C4-2B (cell line): ENCODE measurements at regions not wholly inside any gene's neighbourhood (a gene's known extent, or its start where the extent isn't known, plus 50 kb on each side); places are given as distances from the start of the nearest gene placed in this dataset.

Experiments
- H3K27ac ChIP-seq: fragments of 450-650 bp; 2 replicates; pipeline ENCODE4 v1.5.1; 2017
- ZFX ChIP-seq: fragments of 450-650 bp; IDR thresholded peaks from 2 replicates; pipeline ENCODE4 v1.6.1; 2017
- TF ChIP-seq, protein P1 (sequence below): fragments of 450-650 bp; conservative IDR thresholded peaks from 2 replicates; pipeline ENCODE4 v1.5.1; 2017; ENCODE audit warnings: mild to moderate bottlenecking

DNA sequence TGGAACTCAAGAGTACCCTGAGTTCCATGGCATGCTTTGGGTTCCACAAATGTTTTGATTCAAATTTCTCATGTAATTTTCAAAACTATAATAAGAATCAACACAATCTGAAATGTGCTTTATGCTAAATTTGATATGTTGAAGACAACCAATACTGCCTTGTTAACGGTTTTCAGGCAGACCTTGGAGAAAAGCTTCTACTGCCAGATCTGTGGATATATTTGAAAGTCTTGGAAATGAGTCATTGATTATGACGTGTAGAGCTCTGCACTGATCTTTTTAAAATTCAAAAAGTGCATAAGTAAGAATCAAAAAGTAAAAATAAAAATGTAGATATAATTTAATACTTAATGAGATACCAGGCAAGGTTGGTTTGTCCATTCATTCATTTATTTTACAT is 74.0 kb upstream of the TNR start:
- H3K27ac ChIP-seq: no peak overlapping the region
- TF ChIP-seq, protein P1, sequence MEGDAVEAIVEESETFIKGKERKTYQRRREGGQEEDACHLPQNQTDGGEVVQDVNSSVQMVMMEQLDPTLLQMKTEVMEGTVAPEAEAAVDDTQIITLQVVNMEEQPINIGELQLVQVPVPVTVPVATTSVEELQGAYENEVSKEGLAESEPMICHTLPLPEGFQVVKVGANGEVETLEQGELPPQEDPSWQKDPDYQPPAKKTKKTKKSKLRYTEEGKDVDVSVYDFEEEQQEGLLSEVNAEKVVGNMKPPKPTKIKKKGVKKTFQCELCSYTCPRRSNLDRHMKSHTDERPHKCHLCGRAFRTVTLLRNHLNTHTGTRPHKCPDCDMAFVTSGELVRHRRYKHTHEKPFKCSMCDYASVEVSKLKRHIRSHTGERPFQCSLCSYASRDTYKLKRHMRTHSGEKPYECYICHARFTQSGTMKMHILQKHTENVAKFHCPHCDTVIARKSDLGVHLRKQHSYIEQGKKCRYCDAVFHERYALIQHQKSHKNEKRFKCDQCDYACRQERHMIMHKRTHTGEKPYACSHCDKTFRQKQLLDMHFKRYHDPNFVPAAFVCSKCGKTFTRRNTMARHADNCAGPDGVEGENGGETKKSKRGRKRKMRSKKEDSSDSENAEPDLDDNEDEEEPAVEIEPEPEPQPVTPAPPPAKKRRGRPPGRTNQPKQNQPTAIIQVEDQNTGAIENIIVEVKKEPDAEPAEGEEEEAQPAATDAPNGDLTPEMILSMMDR: no peak
- no peak for TF ChIP-seq ZFX

DNA sequence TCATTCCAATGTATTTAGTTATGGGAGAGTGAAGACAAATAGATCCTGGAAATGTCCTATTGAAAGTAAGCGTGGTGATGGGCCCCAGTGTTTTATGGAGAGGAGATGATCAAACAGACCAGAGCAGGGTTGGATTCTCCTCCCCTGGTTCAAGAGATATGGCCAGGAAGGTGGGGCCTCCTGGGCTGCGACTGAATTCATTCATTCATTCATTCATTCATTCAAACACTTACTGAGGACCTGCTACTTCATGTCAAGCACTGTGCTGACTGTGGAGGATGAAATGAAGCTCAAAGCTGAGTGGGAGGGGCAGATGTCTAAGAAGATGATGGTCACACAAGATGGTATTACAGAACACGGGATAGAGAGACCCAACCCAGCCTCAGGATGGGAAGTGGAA is 71.5 kb upstream of the TNR start:
- no peak overlapping the region for H3K27ac ChIP-seq
- TF ChIP-seq, protein P1: no peak
- no peak for TF ChIP-seq ZFX

DNA sequence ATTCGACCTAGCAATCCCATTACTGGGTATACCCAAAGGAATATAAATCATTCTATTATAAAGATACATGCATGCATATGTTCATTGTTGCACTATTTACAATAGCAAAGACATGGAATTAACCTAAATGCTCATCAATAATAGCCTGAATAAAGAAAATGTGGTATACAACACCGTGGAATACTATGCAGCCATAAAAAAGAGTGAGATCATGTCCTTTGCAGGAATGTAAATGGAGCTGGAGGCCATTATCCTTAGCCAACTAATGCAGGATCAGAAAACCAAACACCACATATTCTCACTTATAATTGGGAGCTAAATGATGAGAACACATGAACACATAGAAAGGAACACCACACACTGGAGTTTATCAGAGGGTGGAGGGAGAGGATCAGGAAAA is 69.5 kb upstream of the TNR start:
- no peak for TF ChIP-seq ZFX

DNA sequence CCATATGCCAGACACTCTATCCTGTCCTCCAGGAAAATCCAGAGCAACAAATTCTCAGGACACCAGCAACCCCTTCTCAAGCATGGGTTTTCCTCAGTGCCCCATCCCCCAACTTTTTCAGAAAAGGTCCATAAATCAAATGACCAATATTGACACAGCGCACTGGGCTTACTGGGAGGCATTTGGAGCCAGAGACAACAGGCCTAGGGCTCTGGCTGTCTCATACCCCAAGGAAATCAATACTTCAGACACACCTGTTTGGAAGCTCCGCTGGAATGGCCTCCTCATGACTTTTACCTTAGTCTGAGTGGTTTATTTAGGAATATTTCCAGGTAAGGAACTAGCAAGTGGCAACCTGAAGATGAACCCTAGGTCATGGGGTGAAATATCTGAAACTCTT is 66.9 kb upstream of the TNR start:
- TF ChIP-seq, protein P1: no peak
- no peak for TF ChIP-seq ZFX

More for the DNA sequence above, 69.5 kb upstream of the TNR start:
- H3K27ac ChIP-seq: no peak overlapping the region

DNA sequence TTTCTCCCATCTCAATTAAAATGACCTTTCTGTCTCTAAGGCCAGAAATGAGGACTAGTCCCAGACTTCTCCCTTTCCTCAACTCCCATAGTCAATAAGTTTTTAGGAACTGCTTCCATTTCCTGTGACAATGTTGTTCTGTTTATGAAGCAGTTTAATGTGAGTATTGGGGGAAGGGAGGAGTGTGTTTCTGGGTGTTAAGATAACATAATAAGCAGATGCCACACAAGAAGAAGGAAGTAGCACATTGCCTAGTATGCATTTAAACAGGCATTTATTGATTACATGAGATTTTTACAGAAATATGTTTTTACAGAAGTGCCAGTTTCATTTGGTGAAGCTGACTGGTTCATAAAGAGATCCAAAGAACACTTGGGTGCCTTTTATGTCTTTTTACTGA is 65.6 kb upstream of the TNR start:
- H3K27ac ChIP-seq: no peak overlapping the region
- no peak for TF ChIP-seq ZFX
- TF ChIP-seq, protein P1: no peak

More for the DNA sequence above, 66.9 kb upstream of the TNR start:
- no peak overlapping the region for H3K27ac ChIP-seq

DNA sequence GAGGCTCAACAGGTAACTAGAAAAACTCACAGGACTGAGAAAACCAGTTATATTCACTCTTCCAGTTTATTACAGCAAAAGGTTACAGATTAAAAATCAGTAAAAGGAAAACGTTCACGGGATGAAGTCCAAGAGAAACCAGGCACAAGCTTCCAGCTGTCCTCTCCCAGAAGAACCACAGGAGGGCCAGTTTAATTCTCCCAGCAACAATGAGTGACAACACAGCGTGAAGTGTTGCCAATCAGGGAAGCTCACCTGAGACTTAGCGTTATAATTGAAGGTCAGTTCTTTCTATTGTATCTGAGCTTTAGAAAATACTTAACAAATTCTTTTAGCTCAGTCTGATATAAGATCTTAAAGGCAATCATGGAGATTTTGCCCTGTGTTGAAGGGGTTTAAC is 65.2 kb upstream of the TNR start:
- no peak for TF ChIP-seq ZFX
- TF ChIP-seq, protein P1: no peak; the same call in 1 of the 2 replicates
- no peak overlapping the region for H3K27ac ChIP-seq

DNA sequence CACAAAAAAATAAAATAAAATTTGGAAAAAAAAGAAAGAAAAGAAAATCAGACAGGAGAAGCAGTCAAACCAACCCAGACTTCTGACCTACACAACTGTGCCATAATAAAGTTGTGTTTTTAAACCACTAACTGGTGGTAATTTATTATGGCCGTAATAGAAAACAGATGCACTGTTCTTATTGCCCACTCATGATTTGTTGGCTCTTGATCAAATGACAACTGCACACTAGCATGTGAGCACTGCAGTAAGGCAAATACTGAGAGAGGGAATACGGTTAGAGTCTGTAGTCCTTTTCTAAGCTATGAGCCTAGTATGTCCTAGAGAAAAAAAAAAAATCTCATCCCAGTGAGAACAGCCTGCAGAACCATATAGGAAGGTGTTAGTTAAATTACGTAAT is 61.2 kb upstream of the TNR start:
- no peak for TF ChIP-seq ZFX
- TF ChIP-seq, protein P1: no peak
- H3K27ac ChIP-seq: no peak overlapping the region

DNA sequence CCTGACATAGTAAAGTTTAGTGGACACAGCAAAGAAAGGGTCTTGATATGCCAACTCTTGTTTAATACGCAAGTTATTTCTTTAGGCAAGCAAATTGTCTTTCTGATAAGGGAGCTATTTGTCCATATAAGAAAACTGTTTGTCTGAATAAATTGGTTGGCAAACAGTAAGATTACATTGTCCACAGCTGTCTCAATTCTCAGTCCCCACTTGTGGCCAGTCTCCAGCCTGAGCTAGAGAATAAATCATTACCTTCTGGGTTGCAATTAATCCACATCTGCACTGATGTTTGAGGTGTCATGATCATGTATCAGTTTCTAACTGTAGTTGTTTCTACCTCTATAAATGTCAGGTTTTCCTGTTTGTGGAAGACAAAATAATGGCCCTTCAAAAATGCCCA is 60.0 kb upstream of the TNR start:
- H3K27ac ChIP-seq: no peak overlapping the region
- no peak for TF ChIP-seq ZFX
- TF ChIP-seq, protein P1: no peak
